ENCODE measurements at regions not wholly inside any gene's neighbourhood (a gene's known extent, or its start where the extent isn't known, plus 50 kb on each side); places are given as distances from the start of the nearest gene placed in this dataset.
"Not testable (repeated sequence)": the region's sequence is repeated elsewhere in the genome, so short reads cannot be mapped to it uniquely, and the experiment has no call there.

DNA sequence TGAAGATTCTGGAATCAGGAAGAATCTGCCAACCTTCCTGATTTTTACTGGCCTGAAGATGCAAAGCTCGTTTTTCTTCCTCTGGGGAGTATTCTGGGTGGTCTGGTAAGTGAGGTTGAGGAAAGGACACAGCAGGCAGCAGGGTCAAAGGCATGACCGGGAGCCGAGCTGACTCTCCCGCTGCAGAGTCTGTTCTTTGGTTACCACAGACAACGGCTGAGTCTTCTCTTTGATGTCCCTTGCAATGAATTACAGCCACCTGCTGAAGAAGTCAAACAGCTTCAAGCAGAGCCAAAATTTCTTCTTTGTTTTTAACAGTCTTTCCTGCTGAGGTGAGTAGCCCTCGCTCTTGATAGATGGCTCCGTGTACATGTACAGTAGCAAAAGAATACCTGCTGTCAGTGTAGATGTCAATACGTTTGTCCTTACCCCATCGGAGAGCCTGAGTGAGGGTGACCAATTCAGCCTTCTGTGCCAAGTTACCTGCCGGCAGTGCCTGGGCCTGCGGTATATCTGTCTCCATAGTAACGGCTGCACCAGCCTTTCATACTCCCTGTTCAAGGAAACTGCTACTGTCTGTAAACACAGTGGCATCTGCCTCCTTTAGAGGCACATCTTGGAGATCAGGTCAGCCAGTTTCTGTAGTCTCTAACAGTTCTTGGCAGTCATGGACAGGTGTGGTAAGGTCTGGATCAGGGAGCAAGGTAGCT, 76.4 kb downstream of the PRR15 start:
- no peaks in the 10 kb centered on the region for H3K27me3 ChIP-seq
- 52 to 78% methylated on average over 5 of the region's 12 CpGs for WGBS, 2 donors (ENCODE audit: low coverage in 1 of 2)
- H3K4me1 ChIP-seq: peaks cover 0 to 10% (median 3%) of the 10 kb centered on the region in 3 donors
- no peaks in the 10 kb centered on the region for H3K36me3 ChIP-seq
- no peak overlapping the region for H3K27ac ChIP-seq
- H3K9me3 ChIP-seq: no peaks in the 10 kb centered on the region
- TF ChIP-seq POLR2A (IDR thresholded peaks at IDR 0.05) (no peak), POLR2AphosphoS5 (IDR thresholded peaks at IDR 0.05) (no peak)
- TF ChIP-seq, protein P1, sequence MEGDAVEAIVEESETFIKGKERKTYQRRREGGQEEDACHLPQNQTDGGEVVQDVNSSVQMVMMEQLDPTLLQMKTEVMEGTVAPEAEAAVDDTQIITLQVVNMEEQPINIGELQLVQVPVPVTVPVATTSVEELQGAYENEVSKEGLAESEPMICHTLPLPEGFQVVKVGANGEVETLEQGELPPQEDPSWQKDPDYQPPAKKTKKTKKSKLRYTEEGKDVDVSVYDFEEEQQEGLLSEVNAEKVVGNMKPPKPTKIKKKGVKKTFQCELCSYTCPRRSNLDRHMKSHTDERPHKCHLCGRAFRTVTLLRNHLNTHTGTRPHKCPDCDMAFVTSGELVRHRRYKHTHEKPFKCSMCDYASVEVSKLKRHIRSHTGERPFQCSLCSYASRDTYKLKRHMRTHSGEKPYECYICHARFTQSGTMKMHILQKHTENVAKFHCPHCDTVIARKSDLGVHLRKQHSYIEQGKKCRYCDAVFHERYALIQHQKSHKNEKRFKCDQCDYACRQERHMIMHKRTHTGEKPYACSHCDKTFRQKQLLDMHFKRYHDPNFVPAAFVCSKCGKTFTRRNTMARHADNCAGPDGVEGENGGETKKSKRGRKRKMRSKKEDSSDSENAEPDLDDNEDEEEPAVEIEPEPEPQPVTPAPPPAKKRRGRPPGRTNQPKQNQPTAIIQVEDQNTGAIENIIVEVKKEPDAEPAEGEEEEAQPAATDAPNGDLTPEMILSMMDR (IDR thresholded peaks at IDR 0.05): no peak
- ATAC-seq: no peak
- H3K4me3 ChIP-seq: no peak overlapping the region

DNA sequence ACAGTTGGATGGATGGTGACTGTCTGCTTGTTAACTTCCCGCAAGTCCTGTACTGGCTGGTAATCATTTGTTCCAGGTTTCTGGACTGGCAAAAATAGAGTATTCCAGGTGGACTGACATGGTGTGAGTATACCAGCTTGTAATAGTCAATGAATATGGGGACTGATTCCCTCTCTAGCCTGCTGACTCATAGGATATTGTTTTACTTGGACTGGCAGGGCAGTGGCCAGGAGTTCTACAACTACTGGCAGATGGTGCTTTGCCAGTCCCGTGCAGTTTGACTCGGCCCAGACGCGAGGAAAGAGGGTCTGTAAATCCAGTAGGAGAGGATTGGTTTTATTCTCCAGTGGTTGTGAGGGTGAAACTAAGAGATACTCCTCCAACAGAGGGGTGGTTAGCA, 78.0 kb downstream of the PRR15 start:
- H3K4me3 ChIP-seq: no peak overlapping the region
- no peak for ATAC-seq
- no peaks in the 10 kb centered on the region for H3K27me3 ChIP-seq
- WGBS, 2 donors (ENCODE audit: low coverage in 1 of 2): 83 to 100% methylated on average over 1 of the region's 5 CpGs
- H3K4me1 ChIP-seq: no peaks in the 10 kb centered on the region
- no peak overlapping the region for H3K27ac ChIP-seq
- TF ChIP-seq POLR2A (IDR thresholded peaks at IDR 0.05) (no peak), EP300 (IDR thresholded peaks at IDR 0.05) (no peak), POLR2AphosphoS5 (IDR thresholded peaks at IDR 0.05) (no peak)
- TF ChIP-seq, protein P1 (IDR thresholded peaks at IDR 0.05): no peak
- H3K36me3 ChIP-seq: no peaks in the 10 kb centered on the region
- no peaks in the 10 kb centered on the region for H3K9me3 ChIP-seq

DNA sequence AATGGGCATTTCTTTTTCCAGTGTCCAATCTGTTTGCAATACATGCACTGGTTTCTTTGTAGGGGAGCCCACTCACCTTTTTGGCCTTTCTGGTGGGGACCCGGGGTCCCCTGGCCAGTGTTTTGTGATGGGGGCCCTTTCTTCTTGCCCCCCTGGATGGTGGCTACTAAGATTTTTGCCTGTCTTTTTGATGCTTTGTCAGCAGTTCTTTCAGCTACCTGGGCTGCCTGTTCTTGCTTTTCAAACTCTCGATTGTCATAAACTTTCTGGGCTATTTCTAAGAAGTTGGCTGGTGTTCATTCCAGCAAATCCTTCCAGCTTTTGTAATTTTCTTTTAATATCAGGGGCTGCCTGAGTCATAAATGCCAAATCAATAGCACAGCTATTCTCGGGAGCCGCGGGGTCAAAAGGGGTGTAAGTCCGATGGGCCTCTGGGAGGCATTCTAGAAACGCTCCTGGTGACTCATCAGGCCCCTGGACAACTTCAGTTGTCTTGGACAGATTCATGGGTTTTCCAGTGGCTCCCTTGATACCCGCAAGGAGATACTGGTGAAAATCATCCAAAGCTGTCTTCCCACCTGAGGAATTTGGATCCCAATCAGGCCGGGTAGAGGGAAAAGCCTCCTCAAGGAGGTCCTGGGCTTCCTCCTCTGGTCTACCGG, 79.0 kb downstream of the PRR15 start:
- no peak for ATAC-seq
- no peak for TF ChIP-seq POLR2AphosphoS5 (IDR thresholded peaks at IDR 0.05)
- no peak for TF ChIP-seq EP300 (IDR thresholded peaks at IDR 0.05)
- TF ChIP-seq POLR2A (IDR thresholded peaks at IDR 0.05): no peak
- TF ChIP-seq, protein P1 (IDR thresholded peaks at IDR 0.05): no peak
- Histone ChIP-seq H3K4me1 (no peaks in the 10 kb centered on the region), H3K27me3 (no peaks in the 10 kb centered on the region), H3K9me3 (no peaks in the 10 kb centered on the region), H3K36me3 (no peaks in the 10 kb centered on the region), H3K27ac (no peak overlapping the region), H3K4me3 (no peak overlapping the region)
- WGBS, 2 donors (ENCODE audit: low coverage in 1 of 2): 70 to 92% methylated on average over 2 to 4 of the region's 10 CpGs

DNA sequence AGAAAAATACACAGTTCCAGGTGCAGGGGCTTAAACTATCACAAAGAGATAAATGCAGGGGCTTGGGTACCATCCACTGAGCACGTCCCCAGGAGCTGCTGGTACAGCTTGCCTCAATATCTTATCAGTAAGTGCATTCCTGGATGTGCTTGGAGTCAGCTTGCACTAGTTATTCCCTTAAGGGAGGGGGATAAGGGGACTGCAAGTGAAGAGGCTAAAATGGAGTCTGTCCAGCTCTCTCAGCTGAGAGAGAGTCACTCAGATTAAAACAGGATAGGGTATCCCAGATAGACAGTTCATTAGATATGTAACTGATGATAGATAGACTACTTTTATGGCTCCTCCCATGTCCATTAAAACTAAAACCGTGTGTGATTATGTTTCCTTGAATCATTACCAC, 82.5 kb downstream of the PRR15 start:
- WGBS, 2 donors (ENCODE audit: low coverage in 1 of 2): 48 to 58% methylated on average over 2 of the region's 2 CpGs
- H3K9me3 ChIP-seq: not testable (repeated sequence)

DNA sequence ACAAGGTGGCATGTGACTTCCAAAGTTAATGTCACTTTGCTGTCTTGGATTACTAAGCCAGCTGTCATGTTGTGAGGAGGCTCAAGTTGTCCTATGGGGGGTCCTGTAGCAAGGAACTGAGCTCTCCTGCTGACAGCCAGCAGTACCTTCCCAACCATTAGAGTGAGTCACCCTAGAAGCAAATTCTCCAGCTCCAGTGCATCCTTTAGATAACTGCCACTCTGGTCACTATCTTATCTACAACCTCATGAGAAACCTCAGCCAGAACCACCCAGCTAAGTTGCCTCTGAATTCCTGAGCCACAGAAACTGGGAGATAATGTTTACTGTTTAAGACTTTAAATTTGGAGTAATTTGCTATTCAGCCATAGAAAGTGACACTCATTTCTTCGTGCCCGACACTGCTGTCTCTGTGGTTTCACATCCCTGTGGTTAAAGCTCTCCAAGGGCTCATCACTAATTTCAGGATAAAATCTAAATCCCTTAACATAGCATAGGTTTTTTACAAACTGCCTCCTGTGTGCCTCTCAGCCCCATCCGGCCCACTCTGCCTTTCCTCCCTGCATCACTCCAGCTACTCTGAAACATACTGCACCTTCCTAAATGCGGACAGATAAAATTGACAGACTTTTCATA, 83.5 kb downstream of the PRR15 start:
- no peak for ATAC-seq
- TF ChIP-seq POLR2AphosphoS5 (IDR thresholded peaks at IDR 0.05): no peak
- TF ChIP-seq EP300 (IDR thresholded peaks at IDR 0.05): no peak
- no peak for TF ChIP-seq POLR2A (IDR thresholded peaks at IDR 0.05)
- TF ChIP-seq, protein P1 (IDR thresholded peaks at IDR 0.05): no peak
- Histone ChIP-seq H3K4me3 (no peak overlapping the region), H3K9me3 (no peaks in the 10 kb centered on the region), H3K36me3 (peaks cover 0 to 12% of the 10 kb centered on the region in 2 donors), H3K27ac (no peak overlapping the region), H3K4me1 (no peaks in the 10 kb centered on the region), H3K27me3 (no peaks in the 10 kb centered on the region)
- 90 to 91% methylated on average over 3 to 4 of the region's 4 CpGs for WGBS, 2 donors (ENCODE audit: low coverage in 1 of 2)

More for the DNA sequence above, 82.5 kb downstream of the PRR15 start:
- H3K4me3 ChIP-seq, H3K4me1 ChIP-seq, H3K27ac ChIP-seq, ATAC-seq, H3K27me3 ChIP-seq: not testable (repeated sequence)
- peaks cover 0 to 12% of the 10 kb centered on the region in 2 donors for H3K36me3 ChIP-seq

DNA sequence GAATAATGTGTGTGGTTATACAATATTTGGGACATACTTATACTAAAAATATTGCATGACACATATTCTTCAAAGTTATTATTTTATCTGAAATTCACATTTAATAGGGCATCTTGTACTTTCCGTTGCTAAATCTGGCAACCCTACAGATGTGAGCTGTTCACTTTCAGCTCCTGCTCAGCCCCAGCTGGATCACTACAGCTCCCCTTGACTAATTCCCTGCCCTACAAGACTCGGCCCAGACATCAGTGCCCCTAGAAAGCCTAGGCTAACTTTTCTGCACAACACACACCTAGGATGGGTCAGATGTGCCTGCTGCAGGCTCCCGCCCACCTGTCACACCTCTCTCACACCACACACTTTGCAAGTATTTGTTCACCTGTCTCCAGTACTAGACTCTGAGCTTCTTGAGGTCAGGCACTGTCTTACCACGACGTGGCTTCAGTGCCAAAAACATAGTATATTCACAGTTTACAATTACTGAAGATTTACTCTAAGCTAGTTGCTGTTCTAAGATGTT, 84.1 kb downstream of the PRR15 start:
- peaks cover 0 to 12% of the 10 kb centered on the region in 2 donors for H3K36me3 ChIP-seq
- not testable (repeated sequence) for H3K27ac ChIP-seq, H3K4me3 ChIP-seq, H3K4me1 ChIP-seq, H3K27me3 ChIP-seq, H3K9me3 ChIP-seq, ATAC-seq
- WGBS, 2 donors (ENCODE audit: low coverage in 1 of 2): 64 to 85% methylated on average over 4 to 5 of the region's 5 CpGs

Data from gastroesophageal sphincter (tissue), 4 donors.